NCI-H510A treated with DMSO at 0.1 percent for 48 hours (cell line): ENCODE measurements at regions not wholly inside any gene's neighbourhood (a gene's known extent, or its start where the extent isn't known, plus 50 kb on each side); places are given as distances from the start of the nearest gene placed in this dataset.

Experiments used
- DNase-seq: peaks from one replicate; lab custom pipeline; 2025; lab: John Stamatoyannopoulos, UW

DNA sequence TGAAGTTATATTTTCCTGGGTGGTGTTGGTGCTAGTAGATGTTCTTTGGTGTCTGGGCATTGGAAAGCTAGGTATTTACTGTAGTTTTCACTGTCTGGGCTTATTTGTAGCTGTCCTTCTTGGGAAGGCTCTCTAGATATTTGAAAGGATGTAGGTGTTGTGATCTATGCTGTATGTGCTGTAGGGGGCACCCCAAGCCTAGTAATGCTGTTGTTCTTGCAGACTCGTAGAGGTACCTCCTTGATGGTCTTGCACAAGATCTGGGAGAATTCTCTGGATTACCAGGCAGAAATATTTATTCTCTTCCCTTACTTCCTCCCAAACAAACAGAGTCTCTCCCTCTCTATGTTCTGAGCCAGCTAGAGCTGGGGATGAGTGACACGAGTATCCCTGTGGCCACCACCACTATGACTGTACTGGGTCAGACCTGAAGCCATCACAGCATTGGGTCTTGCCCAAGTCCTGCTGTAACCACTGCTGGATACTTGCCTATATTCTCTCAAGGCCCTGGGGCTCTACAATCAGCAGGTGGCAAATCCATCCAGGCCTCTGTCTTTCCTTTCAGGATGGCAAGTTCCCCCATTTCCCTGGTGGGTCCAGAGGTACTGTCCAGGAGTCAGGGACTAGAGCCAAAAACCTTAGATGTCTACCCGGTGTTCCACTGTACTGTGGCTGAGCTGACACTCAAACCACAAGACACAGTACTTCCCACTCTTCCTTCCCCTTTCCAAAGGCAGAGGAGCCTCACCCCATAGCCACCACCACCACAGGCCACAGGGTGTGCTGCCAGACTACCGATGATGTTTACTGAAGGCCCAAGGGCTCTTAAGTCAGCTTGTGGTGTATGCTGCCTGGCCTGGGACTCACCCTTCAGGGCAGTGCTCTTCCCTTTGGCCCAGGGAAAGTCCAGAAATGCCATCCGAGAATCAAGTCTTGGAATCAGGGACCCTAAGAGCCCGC lies 195.2 kb upstream of the DPPA4 start:
- peak; percentile 0 for DNase-seq

DNA sequence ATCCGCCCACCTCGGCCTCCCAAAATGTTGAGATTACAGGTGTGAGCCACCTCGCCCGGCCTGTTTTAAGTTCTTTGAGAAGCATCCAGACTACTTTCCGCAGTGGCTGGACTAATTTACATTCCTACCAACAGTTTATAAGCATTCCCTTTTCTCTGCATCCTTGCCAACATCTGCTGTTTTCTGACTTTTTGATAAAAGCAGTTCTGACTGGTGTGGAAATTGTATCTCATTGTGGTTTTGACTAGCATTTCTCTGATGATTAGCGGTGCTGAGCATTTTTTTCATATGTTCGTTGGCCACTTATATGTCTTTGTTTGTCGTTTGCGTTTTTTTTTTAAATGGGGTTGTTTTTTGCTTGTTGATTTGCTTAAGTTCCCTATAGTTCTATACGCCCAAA lies 208.4 kb upstream of the DPPA4 start:
- no peak for DNase-seq

DNA sequence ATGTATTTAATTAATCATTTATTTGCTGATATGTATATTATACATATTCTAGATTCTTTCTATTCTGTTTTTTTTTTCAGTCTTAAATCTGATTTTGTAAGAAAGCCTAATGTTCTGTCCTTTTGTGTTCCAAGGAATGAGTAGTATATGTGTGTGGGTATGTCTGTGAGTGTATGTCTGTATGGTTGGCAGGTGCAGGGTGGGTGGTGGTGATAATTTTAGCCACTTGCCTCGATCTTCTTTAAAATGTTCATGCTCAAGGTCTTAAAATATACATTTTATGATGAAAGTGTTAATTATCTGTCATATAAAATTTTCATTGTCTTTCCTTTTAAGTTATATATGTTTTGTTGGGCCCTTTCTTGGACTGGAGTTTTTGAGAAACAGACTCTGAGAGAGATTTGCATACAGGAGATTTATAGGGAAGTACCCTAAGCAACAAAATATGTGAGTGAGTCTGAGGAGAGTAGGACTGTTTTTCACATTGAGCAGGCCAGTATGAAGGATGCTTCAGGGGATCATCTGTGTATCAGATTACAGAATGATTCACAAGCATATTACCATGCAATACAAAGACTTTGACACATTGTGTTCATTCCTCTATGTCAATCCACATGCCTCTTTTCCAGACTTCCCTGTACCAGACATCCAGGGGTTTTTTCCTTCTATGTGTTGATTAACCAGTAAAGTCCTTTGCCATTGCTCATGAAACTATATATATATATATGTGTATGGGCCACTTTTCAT lies 211.0 kb upstream of the DPPA4 start:
- DNase-seq: peak; percentile 2

DNA sequence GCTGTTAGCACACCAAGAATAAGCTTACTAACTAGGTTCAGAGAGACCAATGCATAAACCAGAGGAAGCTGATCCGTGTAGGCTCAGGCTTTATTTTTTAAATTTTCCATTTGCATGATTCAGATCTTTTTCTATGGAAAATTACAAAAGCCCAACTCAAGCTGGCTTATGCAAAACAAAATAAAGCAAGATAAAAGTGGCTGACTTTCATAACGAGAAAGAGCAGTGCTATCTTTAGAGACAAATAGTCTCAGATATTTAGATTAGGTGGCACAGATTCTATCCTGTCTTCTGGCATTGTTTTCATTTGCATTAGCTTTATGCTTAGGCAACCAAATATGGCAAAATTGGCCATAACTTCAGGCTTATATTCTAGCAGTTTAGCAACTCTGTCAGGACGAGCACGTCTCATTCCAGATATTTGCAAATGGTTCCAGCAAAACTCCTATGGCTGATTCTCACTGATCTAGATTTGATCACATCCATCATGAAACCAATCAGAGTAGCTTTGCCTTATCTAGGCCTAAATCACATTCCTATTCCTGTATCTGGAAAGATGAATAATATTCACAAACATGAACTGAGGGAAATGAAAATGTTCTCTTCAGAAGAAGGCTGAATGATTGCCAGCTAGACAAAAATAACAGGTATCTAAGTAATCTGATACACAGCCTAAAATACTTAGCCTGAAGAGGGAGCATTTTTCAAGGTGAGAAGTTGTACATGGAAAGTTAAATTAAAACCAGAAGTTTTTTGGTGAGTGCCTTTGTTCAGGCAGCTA lies 216.4 kb upstream of the DPPA4 start:
- DNase-seq: no peak

DNA sequence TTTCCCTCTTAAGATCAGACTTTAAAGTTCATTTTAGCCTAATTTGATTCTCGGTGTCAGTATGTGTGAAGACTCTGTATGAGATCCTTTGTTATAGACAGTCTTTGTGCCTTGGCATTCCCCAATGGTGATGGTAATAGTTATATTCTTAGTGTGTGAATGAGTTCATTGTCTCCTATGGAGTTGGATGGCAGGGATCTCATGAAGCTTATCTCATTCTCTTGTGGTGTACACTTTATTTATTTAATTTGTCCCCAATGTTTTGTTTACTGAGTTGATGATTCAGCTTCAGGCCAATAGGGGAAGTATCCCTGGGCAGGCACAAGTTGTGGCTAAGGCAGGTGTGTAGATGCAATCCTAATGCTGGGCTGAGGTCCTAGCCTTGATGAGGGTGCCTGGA lies 222.0 kb upstream of the DPPA4 start:
- no peak for DNase-seq

DNA sequence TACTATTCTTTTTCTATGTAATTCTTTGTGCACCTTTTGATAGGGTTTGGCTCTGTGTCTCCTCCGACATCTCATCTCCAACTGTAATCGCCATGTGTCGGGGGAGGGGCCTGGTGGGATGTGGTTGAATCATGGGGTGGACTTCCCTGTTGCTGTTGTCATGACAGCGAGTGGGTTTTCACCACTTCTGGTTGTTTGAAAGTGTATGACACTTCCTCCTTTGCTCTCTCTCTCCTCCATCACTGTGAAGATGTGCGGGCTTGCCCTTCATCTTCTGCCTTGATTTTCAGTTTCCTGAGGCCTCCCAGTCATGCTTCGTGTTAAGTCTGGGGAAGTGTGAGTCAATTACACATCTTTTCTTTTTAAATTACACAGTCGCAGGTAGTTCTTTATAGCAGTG lies 225.8 kb upstream of the DPPA4 start:
- DNase-seq: no peak

DNA sequence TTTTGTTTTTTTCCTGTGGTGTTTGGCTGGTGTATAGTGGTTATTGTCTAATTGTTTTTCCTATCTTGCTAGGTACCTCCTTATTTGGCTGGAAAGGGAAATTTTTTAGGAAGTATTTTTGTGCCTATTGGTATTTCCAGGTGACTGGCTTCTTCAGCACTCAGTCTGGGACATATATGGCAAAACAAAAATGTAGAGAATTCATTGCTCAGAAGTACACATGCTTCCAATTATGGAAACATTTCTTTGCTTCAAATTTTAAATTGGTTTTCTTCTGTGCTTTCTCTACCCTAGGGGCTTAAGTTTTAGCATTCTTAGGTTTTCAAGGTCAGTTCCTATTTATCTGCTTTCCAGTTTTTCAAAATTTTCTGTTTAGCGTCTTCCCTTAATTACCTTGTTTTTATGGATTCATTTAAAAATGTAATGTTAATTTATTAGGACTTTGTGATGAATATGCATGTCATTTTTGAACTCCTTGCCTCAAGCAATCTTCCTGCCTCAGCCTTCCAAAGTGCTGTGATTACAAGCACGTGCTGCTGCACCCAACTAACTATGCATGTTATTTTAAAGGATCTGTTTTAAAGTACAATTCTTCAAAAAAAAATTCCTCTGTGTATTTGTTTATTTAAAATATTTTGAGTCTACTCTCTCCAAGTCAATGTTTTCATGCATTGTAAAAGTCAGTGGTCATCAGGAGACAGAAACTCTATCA lies 231.9 kb upstream of the DPPA4 start:
- DNase-seq: no peak

DNA sequence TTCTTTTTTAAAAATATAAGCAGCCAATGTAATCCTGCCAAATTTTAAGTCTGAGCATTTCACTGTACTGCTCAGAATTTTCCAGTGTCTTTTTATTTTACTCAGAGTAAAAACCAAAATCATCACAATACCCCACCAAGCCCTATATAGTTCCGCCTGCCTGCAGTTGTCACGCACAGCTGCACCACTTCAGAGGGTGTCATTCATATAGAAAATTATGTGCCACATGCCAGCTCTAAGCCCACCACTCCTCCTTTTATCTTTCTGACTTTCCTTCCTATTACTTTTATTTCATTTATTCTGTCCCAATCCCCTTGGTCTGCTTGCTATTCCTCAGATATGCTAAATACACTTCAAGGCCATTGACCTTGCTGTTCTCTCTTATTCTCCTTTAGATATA lies 233.1 kb upstream of the DPPA4 start:
- no peak for DNase-seq

DNA sequence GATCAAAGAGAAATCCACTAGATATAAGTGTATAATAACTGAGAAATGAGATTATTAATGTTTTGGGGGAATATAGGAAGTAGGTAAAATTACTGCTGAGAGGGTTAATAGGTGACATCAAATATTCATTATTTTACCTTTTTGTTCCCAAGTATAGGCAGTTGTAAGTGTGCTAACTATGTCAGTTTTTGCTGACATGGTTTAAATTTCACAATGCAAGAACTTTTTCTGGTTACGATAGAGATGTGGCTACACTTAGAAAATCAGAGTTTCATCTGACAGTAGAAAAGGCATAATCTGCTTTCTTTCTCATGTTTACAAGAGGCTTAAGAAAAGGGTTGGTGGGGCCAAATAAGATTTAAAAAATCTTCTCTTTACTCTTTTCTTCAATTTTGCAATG lies 235.0 kb upstream of the DPPA4 start:
- DNase-seq: no peak

DNA sequence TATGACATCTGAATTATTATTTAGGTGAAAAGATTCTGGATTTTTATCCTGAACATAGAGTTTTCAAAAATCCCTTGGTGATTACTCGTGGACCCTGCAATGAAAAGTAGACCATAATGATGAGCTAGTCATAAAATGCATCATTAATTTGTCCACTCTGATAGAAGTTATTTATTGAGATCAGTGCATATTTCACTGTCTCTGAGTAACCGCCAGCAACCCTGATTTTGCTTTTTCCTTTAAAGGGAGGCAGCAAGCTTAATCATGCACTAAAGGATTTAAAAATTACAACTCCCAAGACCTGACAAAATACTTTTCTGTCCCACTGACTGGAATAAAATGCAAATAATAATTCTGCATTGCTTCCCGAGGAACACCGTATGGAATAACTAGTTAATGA lies 259.6 kb upstream of the DPPA4 start:
- no peak for DNase-seq

DNA sequence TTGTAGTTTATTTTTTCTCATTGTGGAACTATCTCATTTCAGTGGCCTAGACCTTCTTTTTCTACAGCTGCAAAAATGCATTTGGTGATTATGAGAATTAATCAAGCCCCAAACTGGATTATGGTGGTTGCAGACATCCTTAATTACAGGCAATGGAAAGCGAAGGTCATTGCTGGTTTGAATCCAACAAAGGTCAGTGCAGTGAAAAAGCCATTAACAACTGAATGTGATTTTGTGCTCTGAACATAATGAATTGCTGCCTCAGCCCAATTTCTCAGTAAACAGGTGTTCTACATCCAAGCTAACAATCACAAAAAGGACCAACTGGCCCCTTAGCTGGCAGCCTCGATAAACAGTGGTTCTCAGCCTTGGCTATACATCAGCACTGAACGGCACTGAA lies 260.1 kb upstream of the DPPA4 start:
- no peak for DNase-seq

DNA sequence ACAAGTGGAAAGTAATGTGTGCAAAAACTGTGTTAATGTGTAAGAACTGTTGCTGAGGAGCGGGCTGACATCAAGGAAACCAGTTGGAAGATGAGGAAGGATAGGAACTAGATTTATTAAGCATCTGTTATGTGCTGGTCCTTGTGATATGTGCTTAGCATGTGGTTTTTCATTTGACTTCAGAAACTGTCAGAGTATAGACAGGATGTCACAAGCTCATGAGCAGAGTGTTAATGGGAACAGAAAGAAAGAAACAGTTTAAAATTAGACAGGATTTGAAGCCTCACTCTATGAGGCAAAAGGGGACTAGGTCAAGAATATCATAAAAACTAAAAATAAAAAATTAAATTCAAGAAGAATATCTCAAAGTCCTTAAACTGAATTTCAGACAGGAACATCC lies 270.6 kb upstream of the DPPA4 start:
- DNase-seq: no peak

DNA sequence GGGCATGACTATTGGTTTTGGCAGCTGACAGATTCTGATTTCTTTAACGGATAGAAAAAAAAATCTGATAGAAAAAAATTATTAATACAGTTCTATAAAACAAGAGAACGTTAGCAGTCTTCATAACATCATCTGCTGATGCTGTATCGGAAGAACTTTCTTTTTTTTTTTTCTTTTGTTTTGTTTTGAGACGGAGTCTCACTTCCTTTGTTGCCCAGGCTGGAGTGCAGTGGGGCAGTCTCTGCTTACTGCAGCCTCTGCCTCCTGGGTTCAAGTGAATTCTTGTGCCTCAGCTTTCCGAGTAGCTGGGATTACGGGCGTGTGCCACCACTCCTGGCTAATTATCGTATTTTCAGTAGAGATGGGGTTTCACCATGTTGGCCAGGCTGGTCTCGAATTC lies 271.2 kb upstream of the DPPA4 start:
- no peak for DNase-seq

DNA sequence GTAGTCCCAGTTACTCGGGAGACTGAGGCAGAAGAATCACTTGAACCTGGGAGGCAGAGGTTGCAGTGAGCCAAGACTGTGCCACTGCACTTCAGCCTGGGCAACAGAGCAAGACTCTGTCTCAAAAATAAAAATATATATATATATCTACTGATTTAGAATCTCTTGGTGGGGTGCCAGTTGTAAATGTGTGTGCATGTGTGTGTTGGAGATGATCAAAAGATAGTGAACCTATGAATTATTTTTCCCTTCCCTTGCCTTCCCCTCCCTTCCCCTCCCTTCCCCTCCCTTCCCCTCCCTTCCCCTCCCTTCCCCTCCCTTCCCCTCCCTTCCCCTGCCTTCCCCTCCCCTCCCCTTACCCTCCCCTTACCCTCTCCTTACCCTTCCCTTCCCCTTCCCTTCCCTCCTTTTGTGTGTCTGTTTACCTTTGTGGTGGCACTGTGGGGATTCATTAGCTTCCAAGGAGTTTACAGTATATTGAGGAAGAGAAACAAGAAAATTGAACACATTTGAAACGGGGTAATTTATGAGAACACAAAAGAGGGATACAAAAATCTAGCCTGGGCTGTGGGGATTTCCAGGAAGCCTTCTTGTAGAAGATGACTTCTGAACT lies 281.5 kb upstream of the DPPA4 start:
- no peak for DNase-seq

DNA sequence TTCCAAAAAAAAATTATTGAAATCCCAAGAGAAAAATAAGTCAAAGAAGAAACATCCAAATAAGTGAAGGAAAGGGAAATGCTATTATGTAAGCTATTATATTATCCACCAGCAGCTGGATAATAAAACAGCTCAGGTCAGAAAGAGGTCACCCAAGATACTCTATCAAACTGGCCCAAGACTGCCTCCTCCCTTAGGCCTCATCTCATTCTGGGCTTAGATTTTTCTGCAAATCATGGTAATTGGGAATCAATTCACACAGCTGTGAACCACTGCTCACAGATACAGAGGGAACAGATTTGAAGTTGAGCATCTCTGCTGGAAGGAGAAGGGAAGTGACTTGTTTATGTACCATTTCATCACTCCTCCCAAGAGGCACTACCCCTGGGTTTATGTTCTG lies 294.6 kb upstream of the DPPA4 start:
- no peak for DNase-seq

DNA sequence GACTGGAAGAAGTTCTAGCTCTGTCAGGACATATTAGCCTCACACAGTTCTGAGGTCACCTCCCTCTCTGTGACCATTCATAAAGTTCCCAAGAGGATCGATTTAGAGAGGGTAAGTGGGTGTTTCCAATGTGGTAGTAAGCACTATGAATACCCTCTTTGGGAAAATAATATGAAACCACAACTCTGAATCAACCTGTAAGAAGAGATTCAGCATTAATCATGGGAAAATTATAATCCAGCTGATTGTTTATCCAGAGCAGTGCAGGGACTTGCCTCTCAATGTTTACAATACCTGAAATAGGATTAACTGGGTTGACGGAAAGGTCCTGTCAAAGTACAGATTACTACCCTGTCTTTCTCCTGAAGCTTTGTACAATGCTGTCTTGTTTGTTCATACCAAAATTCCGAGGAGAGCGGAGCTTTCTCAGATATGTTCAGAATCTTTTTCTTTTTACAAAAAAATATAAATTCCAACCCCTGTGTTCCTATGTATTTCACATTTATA lies 302.9 kb upstream of the DPPA4 start:
- no peak for DNase-seq

DNA sequence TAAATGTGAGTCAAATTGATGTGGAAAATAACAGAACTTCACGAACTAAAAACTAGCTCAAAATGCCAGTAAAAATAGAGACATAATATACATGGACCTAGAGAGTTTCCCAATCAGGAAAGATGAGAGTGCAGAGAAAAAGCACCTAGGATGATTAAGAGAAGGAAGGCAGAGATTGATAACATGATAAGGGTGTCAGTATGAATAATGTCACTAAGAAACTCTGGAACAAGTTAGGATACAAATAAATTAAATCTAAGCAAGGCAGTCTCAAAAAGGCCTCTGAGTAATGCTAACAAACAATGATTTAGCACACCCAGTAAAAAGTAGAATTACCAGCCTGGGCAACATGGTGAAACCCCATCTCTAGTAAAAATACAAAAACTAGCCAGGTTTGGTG lies 304.7 kb upstream of the DPPA4 start:
- DNase-seq: no peak

DNA sequence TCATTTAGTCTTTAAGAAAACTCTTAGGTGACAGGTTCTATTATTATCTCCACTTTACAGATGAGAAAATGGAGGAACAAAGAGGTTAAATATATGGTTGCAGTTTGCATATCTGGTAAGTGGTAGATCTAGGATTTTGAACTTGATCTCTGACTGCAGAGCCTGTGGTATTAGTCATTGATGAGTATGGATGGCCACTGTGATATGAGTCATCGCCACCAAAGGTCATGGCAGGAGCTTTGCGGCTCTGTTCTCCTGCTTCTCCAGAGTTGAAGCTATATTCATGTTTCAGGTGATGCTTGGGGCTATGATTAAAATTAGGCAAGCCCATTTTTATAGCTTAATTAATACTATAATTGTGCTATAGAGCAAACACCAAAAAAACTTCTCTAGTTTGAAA lies 306.2 kb upstream of the DPPA4 start:
- no peak for DNase-seq

DNA sequence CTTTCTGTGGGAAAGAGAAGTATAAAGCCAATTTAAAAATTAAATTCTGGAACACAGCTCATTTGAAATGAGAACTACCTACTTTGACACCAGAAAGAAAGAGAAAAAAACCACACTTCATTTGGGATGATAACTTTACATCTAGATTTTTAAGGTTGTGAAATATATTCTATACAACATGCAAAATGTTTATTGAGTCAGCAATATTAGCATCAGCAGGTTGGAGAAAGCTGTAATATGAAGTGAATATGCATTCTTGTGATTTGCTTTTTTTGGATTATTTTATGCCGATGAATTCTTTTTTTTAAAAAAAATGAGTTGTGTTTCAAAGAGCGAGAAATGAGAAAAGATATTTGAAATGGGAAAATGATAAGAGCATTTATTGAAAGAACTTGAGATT lies 307.0 kb upstream of the DPPA4 start:
- no peak for DNase-seq

DNA sequence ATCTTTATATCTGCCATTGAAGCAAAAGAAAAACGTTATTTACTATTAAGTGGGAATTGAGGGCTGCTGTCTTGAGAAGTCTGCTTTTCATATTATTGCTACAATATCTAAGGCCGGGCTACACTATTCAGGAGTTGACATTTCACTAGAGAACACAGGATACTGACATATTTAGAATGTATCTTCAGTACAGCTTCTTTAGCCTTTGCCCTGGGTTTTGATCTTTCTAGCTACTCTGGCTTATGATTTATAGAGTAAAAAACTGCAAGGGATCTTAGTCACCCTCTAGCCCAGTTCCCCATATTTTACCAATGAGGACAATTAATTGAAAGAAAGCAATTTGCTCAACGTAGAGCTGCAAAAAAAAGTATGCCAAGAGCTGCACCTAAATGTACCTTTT lies 307.4 kb upstream of the DPPA4 start:
- DNase-seq: no peak

DNA sequence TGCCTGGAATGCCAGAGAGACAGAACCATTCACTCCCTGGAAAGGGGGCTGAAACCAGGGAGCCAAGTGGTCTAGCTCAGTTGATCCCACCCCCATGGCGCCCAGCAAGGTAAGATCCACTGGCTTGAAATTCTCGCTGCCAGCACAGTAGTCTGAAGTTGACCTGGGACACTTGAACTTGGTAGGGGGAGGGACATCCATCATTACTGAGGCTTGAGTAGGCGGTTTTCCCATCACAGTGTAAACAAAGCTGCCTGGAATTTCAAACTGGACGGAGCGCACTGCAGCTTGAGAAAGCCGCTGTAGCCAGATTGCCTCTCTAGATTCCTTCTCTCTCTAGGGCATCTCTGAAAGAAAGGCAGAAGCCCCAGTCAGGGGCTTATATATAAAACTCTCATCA lies 310.7 kb upstream of the DPPA4 start:
- no peak for DNase-seq
